ENCODE measurements at regions not wholly inside any gene's neighbourhood (a gene's known extent, or its start where the extent isn't known, plus 50 kb on each side); places are given as distances from the start of the nearest gene placed in this dataset.
"Not testable (repeated sequence)": the region's sequence is repeated elsewhere in the genome, so short reads cannot be mapped to it uniquely, and the experiment has no call there.

DNA sequence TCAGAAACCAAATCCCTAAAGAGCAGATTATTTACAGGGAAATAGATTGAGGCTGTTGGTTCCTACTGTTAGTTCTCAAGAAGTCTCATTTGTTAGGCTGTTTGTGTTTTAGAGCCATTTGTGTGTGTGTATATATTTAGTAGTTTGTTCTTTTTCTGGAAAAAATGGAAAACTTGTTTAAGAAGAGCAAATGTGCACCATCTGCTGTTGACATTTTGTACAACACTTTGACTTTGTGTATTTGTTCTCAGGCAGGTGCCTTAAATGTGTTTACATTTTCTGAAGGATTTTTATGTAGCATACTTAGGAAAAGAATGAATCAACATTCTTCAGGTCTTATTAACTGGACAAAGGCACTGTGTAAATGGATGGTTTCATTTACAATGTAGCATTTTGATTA is 163.7 kb upstream of the FOLH1 start:
- H3K27ac ChIP-seq (ENCODE audit: insufficient read depth, low read depth, low read length); H3K4me1 ChIP-seq (ENCODE audit: control insufficient read depth, extremely low read depth, insufficient read depth, low read length); H3K4me2 ChIP-seq (ENCODE audit: insufficient read depth, low read length); H3K9me3 ChIP-seq (replicated peaks; ENCODE audit: control insufficient read depth, insufficient read depth, low read length); H3K9me1 ChIP-seq (replicated peaks; ENCODE audit: control insufficient read depth, extremely low read depth, insufficient read depth, low read length); H3K9ac ChIP-seq (replicated peaks; ENCODE audit: extremely low read depth, insufficient read depth, low read length); H3K36me3 ChIP-seq (ENCODE audit: control insufficient read depth in 2 of 2, extremely low read depth in 1 of 2, insufficient read depth in 2 of 2, low read length in 2 of 2); H3K27me3 ChIP-seq (ENCODE audit: control insufficient read depth in 2 of 2, insufficient read depth in 2 of 2, low read length in 2 of 2); H3K79me2 ChIP-seq (ENCODE audit: control insufficient read depth, insufficient read depth, low read length); H2AFZ ChIP-seq (ENCODE audit: low read depth, low read length); dilution Hi-C loops (cut with MboI; ENCODE audit: extremely low pct_ligation_motif_present, low sequenced_read_pairs); BruUV-seq (replicated peaks); FAIRE-seq; H3K4me3 ChIP-seq (replicated peaks in 1 of 3; ENCODE audit: insufficient read depth in 1 of 3, low read depth in 1 of 3, low read length in 3 of 3); CTCF ChIA-PET; H4K20me1 ChIP-seq (replicated peaks; ENCODE audit: control insufficient read depth, extremely low read depth, insufficient read depth, low read length); POLR2A ChIA-PET: not testable (repeated sequence)
- intact Hi-C loops (cut with micrococcal nuclease) = loop anchor here (1.0 to 10.0 kb wide), 2 partner anchors 143 to 153 kb away; no protein-coding TSS in a partner anchor
- TF ChIP-seq CTCF (IDR thresholded peaks at IDR 0.05; ENCODE audit: extremely low read depth in 1 of 2, insufficient read depth in 1 of 2, low read depth in 1 of 2, low read length in 2 of 2) = peak in 1 of 2 donors; percentile 5
- DNase-seq (ENCODE audit: low read depth, low spot score) = peak; percentile 33

- H3K4me2 ChIP-seq (ENCODE audit: insufficient read depth, low read length); CTCF ChIA-PET: not testable (repeated sequence)
Observed at GRCh38 chr11:49368556-49368955, 160.2 kb upstream of the FOLH1 start.

GRCh38 chr11:49365375-49365774 is 157.0 kb upstream of the FOLH1 start:
- H3K27ac ChIP-seq (ENCODE audit: insufficient read depth, low read depth, low read length); H4K20me1 ChIP-seq (replicated peaks; ENCODE audit: control insufficient read depth, extremely low read depth, insufficient read depth, low read length); dilution Hi-C loops (cut with MboI; ENCODE audit: extremely low pct_ligation_motif_present, low sequenced_read_pairs); CTCF ChIA-PET; H3K9me1 ChIP-seq (replicated peaks; ENCODE audit: control insufficient read depth, extremely low read depth, insufficient read depth, low read length); H3K9me3 ChIP-seq (replicated peaks; ENCODE audit: control insufficient read depth, insufficient read depth, low read length); H3K79me2 ChIP-seq (ENCODE audit: control insufficient read depth, insufficient read depth, low read length); FAIRE-seq; H2AFZ ChIP-seq (ENCODE audit: low read depth, low read length); H3K36me3 ChIP-seq (ENCODE audit: control insufficient read depth in 2 of 2, extremely low read depth in 1 of 2, insufficient read depth in 2 of 2, low read length in 2 of 2); BruUV-seq (replicated peaks); H3K9ac ChIP-seq (replicated peaks; ENCODE audit: extremely low read depth, insufficient read depth, low read length); H3K27me3 ChIP-seq (ENCODE audit: control insufficient read depth in 2 of 2, insufficient read depth in 2 of 2, low read length in 2 of 2); POLR2A ChIA-PET; H3K4me2 ChIP-seq (ENCODE audit: insufficient read depth, low read length); H3K4me1 ChIP-seq (ENCODE audit: control insufficient read depth, extremely low read depth, insufficient read depth, low read length); H3K4me3 ChIP-seq (replicated peaks in 1 of 3; ENCODE audit: insufficient read depth in 1 of 3, low read depth in 1 of 3, low read length in 3 of 3); DNase-seq (ENCODE audit: low read depth, low spot score): not testable (repeated sequence)
- intact Hi-C loops (cut with micrococcal nuclease) = loop anchor here (5.0 kb wide), 1 partner anchor 38 kb away; no protein-coding TSS in a partner anchor

More at GRCh38 chr11:49368556-49368955, 160.2 kb upstream of the FOLH1 start:
- H4K20me1 ChIP-seq (replicated peaks; ENCODE audit: control insufficient read depth, extremely low read depth, insufficient read depth, low read length); H3K27me3 ChIP-seq (ENCODE audit: control insufficient read depth in 2 of 2, insufficient read depth in 2 of 2, low read length in 2 of 2); H3K36me3 ChIP-seq (ENCODE audit: control insufficient read depth in 2 of 2, extremely low read depth in 1 of 2, insufficient read depth in 2 of 2, low read length in 2 of 2); H3K79me2 ChIP-seq (ENCODE audit: control insufficient read depth, insufficient read depth, low read length); H3K9ac ChIP-seq (replicated peaks; ENCODE audit: extremely low read depth, insufficient read depth, low read length); POLR2A ChIA-PET; H3K4me3 ChIP-seq (replicated peaks in 1 of 3; ENCODE audit: insufficient read depth in 1 of 3, low read depth in 1 of 3, low read length in 3 of 3); H3K9me3 ChIP-seq (replicated peaks; ENCODE audit: control insufficient read depth, insufficient read depth, low read length); dilution Hi-C loops (cut with MboI; ENCODE audit: extremely low pct_ligation_motif_present, low sequenced_read_pairs); H3K27ac ChIP-seq (ENCODE audit: insufficient read depth, low read depth, low read length); FAIRE-seq; DNase-seq (ENCODE audit: low read depth, low spot score); H2AFZ ChIP-seq (ENCODE audit: low read depth, low read length); H3K4me1 ChIP-seq (ENCODE audit: control insufficient read depth, extremely low read depth, insufficient read depth, low read length); BruUV-seq (replicated peaks); H3K9me1 ChIP-seq (replicated peaks; ENCODE audit: control insufficient read depth, extremely low read depth, insufficient read depth, low read length): not testable (repeated sequence)
- intact Hi-C loops (cut with micrococcal nuclease) = loop anchor here (5.0 kb wide), 1 partner anchor 41 kb away; no protein-coding TSS in a partner anchor

GRCh38 chr11:49362994-49363393 is 154.6 kb upstream of the FOLH1 start:
- BruUV-seq (replicated peaks); intact Hi-C loops (cut with micrococcal nuclease); H3K9me1 ChIP-seq (replicated peaks; ENCODE audit: control insufficient read depth, extremely low read depth, insufficient read depth, low read length); POLR2A ChIA-PET; H3K27ac ChIP-seq (ENCODE audit: insufficient read depth, low read depth, low read length); H3K4me2 ChIP-seq (ENCODE audit: insufficient read depth, low read length); H3K4me1 ChIP-seq (ENCODE audit: control insufficient read depth, extremely low read depth, insufficient read depth, low read length); FAIRE-seq; H4K20me1 ChIP-seq (replicated peaks; ENCODE audit: control insufficient read depth, extremely low read depth, insufficient read depth, low read length); dilution Hi-C loops (cut with MboI; ENCODE audit: extremely low pct_ligation_motif_present, low sequenced_read_pairs); DNase-seq (ENCODE audit: low read depth, low spot score); H3K4me3 ChIP-seq (replicated peaks in 1 of 3; ENCODE audit: insufficient read depth in 1 of 3, low read depth in 1 of 3, low read length in 3 of 3); CTCF ChIA-PET; H3K36me3 ChIP-seq (ENCODE audit: control insufficient read depth in 2 of 2, extremely low read depth in 1 of 2, insufficient read depth in 2 of 2, low read length in 2 of 2); H3K79me2 ChIP-seq (ENCODE audit: control insufficient read depth, insufficient read depth, low read length); H3K9ac ChIP-seq (replicated peaks; ENCODE audit: extremely low read depth, insufficient read depth, low read length); H2AFZ ChIP-seq (ENCODE audit: low read depth, low read length); H3K9me3 ChIP-seq (replicated peaks; ENCODE audit: control insufficient read depth, insufficient read depth, low read length); H3K27me3 ChIP-seq (ENCODE audit: control insufficient read depth in 2 of 2, insufficient read depth in 2 of 2, low read length in 2 of 2): not testable (repeated sequence)
